ENCODE measurements at regions not wholly inside any gene's neighbourhood (a gene's known extent, or its start where the extent isn't known, plus 50 kb on each side); places are given as distances from the start of the nearest gene placed in this dataset.
A peak's percentile ranks its signal among the peaks of the same experiment; 100 is the strongest.
"Not testable (repeated sequence)": the region's sequence is repeated elsewhere in the genome, so short reads cannot be mapped to it uniquely, and the experiment has no call there.

GRCh38 chr6:27112974-27113373 lies 134.5 kb upstream of the PRSS16 start:
- no peak for DNase-seq

GRCh38 chr6:27119329-27119728 lies 128.2 kb upstream of the PRSS16 start:
- DNase-seq = no peak

GRCh38 chr6:27119761-27120160 lies 127.7 kb upstream of the PRSS16 start:
- no peak for DNase-seq

GRCh38 chr6:27121640-27122039 lies 125.9 kb upstream of the PRSS16 start:
- no peak for DNase-seq

- DNase-seq = no peak
Observed at GRCh38 chr6:27124252-27124657, 123.2 kb upstream of the PRSS16 start.

GRCh38 chr6:27126046-27126814 lies 121.3 kb upstream of the PRSS16 start:
- DNase-seq = no peak

- peak; percentile 69 for DNase-seq
Observed at GRCh38 chr6:27126815-27127537, 120.5 kb upstream of the PRSS16 start.

GRCh38 chr6:27127874-27128273 lies 119.6 kb upstream of the PRSS16 start:
- DNase-seq = not testable (repeated sequence)

- DNase-seq = no peak
Observed at GRCh38 chr6:27128311-27129094, 119.0 kb upstream of the PRSS16 start.

- DNase-seq = no peak
Observed at GRCh38 chr6:27129095-27129815, 118.2 kb upstream of the PRSS16 start.

- DNase-seq = no peak
Observed at GRCh38 chr6:27129917-27130316, 117.6 kb upstream of the PRSS16 start.

- no peak for DNase-seq
Observed at GRCh38 chr6:27130668-27131428, 116.7 kb upstream of the PRSS16 start.

- DNase-seq = not testable (repeated sequence)
Observed at GRCh38 chr6:27132282-27132531, 115.3 kb upstream of the PRSS16 start.

GRCh38 chr6:27132532-27133280 lies 114.8 kb upstream of the PRSS16 start:
- peak; percentile 83 for DNase-seq

- DNase-seq = peak; percentile 66
Observed at GRCh38 chr6:27133281-27134227, 113.9 kb upstream of the PRSS16 start.

GRCh38 chr6:27135087-27135657 lies 112.3 kb upstream of the PRSS16 start:
- DNase-seq = no peak

- DNase-seq = no peak
Observed at GRCh38 chr6:27136077-27136644, 111.3 kb upstream of the PRSS16 start.

- DNase-seq = no peak
Observed at GRCh38 chr6:27136978-27137814, 110.3 kb upstream of the PRSS16 start.

GRCh38 chr6:27138406-27138805 lies 109.1 kb upstream of the PRSS16 start:
- DNase-seq = no peak
